Stimulated activated CD4-positive, alpha-beta T cell treated with anti-CD3 and anti-CD28 coated beads, Interleukin-15, amount 100 ng/mL, for 1 hour (primary cell): ENCODE measurements at regions not wholly inside any gene's neighbourhood (a gene's known extent, or its start where the extent isn't known, plus 50 kb on each side); places are given as distances from the start of the nearest gene placed in this dataset.
"Not testable (repeated sequence)": the region's sequence is repeated elsewhere in the genome, so short reads cannot be mapped to it uniquely, and the experiment has no call there.

ENCODE experiments used
- DNase-seq, 2 donors: peaks; one replicate each; pipeline ENCODE4 v3.0.0-alpha.2; 2020; ENCODE audit warnings: low read depth in 1 of 2, low spot score in 1 of 2

GRCh38 chr18:76610933-76611749, 116.1 kb upstream of the ZNF516 start:
- no peak for DNase-seq

GRCh38 chr18:76610012-76610411, 115.0 kb upstream of the ZNF516 start:
- no peak for DNase-seq

- DNase-seq, result no peak
Measured at GRCh38 chr18:76605341-76605929, 110.4 kb upstream of the ZNF516 start.

GRCh38 chr18:76604935-76605240, 109.8 kb upstream of the ZNF516 start:
- DNase-seq, result no peak

DNA sequence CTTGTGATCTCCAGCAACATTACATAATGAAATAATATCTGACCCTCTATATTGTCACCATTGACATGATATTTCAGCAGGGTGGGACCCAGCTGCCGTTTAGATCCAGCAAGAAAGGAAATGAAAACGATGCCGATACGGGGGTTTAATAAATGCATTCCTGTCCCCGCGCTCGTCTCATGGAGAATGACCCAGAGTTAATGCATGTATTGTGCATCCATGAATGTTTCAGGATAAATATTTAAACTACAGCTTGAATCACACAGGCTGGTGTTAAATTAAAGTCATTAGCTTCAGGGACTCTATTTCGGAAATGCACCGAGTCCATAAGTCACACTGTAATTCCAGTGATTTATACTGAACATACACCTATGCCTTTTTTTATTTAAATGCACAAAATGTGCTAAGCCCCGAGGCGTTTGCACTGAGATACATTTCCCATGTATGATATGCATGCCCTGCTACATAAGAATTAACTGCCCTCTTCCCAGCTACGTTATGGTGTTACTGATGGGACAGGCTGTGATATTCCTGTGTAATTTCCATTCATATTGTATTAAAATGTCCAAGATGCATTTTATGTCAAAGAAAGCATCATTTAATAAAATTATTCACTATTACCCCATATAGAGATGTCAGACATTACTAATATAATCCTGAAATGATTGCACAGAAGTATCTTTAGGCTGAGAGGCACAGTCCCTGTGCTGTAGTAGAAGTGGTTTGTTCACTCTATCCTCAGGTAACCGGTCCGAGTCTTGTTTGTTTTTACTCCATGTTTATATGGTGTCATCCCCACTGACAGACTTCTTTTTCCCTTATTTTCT, 109.3 kb upstream of the ZNF516 start:
- DNase-seq, result no peak

DNA sequence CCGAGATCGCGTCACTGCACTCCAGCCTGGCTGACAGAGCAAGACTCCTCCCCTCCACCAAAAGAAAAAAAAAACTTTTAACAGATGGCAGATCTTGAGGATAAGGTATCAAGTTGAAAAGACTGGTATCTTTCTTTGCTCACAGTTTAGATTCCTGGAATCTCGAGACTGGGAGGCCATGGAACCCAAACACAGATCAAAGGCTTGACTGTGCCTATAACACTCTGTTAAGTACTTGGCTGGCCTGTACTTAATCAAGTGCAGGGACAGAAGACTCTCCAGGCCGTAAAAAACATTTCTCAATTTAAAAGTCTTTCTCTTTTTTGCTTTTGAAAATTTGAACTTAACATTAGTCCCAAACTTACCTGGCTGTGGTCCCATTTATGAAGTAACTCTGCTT, 107.1 kb upstream of the ZNF516 start:
- DNase-seq, result no peak

DNA sequence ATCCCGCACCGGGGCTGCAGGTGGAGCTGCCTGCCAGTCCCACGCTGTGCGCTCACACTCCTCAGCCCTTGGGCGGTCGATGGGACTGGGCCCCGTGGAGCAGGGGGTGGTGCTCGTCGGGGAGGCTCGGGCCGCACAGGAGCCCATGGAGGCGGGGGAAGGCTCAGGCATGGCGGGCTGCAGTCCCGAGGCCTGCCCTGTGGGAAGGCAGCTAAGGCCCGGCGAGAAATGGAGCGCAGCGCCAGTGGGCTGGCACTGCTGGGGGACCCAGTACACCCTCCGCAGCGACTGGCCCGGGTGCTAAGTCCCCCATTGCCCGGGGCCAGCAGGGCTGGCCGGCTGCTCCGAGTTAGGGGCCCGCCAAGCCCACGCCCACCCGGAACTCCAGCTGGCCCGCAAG, 105.0 kb upstream of the ZNF516 start:
- DNase-seq, result not testable (repeated sequence)

GRCh38 chr18:76594966-76595365, 99.9 kb upstream of the ZNF516 start:
- no peak for DNase-seq

DNA sequence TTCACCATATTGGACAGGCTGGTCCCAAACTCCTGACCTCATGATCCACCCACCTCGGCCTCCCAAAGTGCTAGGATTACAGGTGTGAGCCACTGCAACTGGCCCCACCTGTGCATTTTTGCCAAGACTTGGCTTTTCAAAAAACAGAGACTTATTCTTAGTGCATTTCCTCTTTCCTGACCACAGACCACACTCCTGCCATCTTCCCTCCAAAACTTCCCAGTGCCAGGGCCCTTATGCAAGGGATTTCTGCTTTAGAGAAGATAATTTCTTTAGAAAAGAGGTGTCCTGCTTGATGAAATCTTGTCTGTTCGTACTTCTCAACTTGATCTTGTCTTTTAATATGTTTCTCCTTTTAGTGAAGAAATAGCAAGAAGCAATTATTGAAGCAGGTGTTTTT, 98.8 kb upstream of the ZNF516 start:
- DNase-seq, result no peak

- DNase-seq, result no peak
Measured at GRCh38 chr18:76592981-76593381, 97.9 kb upstream of the ZNF516 start.

DNA sequence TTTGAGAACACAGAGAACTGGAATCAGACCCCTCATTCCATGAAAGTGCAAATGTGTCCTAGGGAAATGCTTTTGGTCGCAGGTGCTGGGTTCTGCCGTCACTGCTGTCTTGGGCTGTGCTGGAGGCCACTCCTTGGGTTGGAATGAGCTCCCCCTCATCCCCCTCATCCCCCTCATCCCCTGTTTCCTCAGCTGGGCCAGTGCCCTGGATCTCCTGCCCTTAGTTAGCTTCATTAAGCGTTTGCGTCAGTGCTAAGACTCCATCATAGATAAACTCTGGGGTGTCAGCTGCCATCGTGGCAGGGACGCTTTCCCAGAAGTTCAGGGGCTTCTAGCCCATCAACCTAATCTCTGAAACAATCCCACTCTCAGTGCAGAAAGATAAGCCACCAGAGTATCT, 97.1 kb upstream of the ZNF516 start:
- DNase-seq, result no peak

DNA sequence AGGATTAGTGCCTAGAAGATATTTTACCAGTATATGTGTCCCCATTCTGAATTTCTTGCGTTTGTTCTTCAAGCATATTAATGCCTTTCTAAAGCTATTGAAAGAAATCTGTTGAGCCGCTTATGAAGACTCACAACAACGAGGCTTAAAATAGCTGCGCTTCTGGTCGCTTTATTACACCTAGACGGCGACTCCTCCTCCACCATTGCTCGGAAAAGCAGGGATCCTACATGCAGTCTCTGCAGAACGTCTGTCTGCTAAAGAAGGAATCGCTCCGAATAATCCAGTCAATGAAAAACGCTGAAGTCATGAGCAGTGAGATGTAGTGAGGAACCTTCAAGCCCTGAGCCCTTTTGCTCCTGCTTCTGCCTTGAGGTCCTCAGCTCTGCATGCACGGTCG, 94.8 kb upstream of the ZNF516 start:
- DNase-seq, result no peak

- DNase-seq, result no peak
Measured at GRCh38 chr18:76589316-76589715, 94.3 kb upstream of the ZNF516 start.

GRCh38 chr18:76588601-76589226, 93.7 kb upstream of the ZNF516 start:
- DNase-seq, result no peak

DNA sequence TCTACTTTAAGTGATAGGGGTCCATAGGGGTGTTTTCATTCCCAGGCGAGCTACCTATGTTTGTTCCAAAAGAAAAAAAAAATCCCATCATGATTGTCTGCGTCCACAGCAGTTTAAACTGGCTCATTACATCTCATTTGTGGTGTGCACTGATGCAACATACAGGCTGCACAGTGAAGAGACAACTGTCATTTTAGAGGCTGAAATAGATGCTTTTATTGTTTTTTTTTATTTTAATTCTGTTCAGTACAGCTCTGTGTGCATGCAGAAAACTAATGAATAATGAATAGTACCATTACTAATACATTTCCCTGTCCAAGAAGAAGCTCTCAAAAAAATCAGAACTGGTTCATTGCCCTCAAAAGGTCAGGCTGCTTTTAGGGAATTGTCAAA, 92.8 kb upstream of the ZNF516 start:
- no peak for DNase-seq

- no peak for DNase-seq
Measured at GRCh38 chr18:76587147-76587878, 92.3 kb upstream of the ZNF516 start.

- no peak for DNase-seq
Measured at GRCh38 chr18:76584414-76585310, 89.6 kb upstream of the ZNF516 start.

DNA sequence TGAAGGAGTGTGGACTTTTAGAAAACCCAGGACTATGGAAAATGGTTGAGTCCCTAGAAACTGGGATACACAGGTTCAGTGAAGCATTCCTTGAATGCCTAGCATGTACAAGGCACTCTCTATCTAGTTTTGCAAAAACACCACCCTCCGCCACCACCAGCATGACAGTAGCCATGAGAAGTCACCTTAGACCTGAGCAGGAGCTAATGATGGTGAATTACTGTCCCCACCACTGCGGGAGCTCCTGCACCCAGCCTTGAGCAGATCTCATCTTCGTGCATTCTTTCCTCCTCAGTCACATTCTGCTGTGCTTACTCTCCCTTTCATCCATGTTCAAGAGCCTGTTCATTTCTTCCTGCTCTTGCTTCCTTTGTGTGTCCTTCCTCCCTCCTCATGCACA, 86.2 kb upstream of the ZNF516 start:
- DNase-seq, result no peak

DNA sequence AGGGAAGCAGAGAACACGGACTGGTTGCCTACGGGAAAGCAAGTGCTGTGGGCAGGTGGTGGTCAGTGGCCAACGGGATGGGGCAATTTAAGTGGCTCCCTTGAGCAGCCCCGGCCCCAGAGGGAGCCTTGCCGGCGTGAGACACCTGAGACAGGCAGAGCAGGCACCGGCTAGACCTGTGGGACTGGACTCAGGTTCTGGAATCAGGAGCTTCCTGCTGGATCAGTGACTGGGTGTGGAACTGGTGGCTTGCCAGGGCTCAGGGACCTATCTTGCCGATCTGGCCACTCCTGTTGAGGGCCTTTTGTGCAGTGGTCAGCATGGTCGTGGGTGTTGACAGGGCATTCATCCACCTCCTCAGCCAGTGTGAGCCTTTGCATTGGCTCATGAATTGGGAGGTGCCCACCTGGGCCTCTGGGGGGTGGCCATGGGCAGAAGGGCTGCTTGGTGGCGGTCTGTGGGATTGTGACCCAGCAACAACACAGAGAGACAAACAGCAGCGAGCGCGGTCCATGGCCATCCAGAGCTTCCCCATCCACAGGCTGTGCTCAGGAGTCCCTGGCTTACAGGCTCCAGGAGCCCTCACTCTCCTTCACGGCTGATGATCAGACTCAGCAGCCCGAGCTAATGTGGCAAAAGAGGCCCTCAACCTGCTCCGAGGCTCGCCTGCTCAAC, 85.4 kb upstream of the ZNF516 start:
- DNase-seq, result no peak

GRCh38 chr18:76579301-76579695, 84.3 kb upstream of the ZNF516 start:
- no peak for DNase-seq
